T-helper 17 cell (primary cell): ENCODE measurements at regions not wholly inside any gene's neighbourhood (a gene's known extent, or its start where the extent isn't known, plus 50 kb on each side); places are given as distances from the start of the nearest gene placed in this dataset.
"Not testable (repeated sequence)": the region's sequence is repeated elsewhere in the genome, so short reads cannot be mapped to it uniquely, and the experiment has no call there.

Experiments used
- ATAC-seq: fragments of 150-1000 bp; cut with Tn5 transposase; 2 replicates; pipeline ENCODE4 v1.10.0; 2021; ENCODE audit warnings: mild to moderate bottlenecking, moderate library complexity
- DNase-seq, 3 donors: peaks; one replicate each; pipeline versions ENCODE4 v3.0.0 to v3.0.0-alpha.2; 2020 to 2021
- H3K9me3 ChIP-seq: one replicate; pipeline ENCODE4 v1.7.0; 2013; ENCODE audit warnings: low read length, mild to moderate bottlenecking; ENCODE audit not compliant: control insufficient read depth, poor library complexity, severe bottlenecking
- H3K27ac Mint-ChIP-seq: one replicate; pipeline ENCODE4 v1.8.0; 2022; ENCODE audit warnings: mild to moderate bottlenecking, moderate library complexity, mixed read lengths
- H3K27me3 Mint-ChIP-seq: one replicate; pipeline ENCODE4 v1.8.0; 2022; ENCODE audit warnings: mixed read lengths
- H3K36me3 Mint-ChIP-seq: one replicate; pipeline ENCODE4 v1.8.0; 2022; ENCODE audit warnings: low read depth, mixed read lengths
- H3K4me1 Mint-ChIP-seq: one replicate; pipeline ENCODE4 v1.8.0; 2022; ENCODE audit warnings: mild to moderate bottlenecking, mixed read lengths
- H3K4me3 Mint-ChIP-seq: one replicate; pipeline ENCODE4 v1.8.0; 2022; ENCODE audit warnings: mild to moderate bottlenecking, moderate library complexity, mixed read lengths

DNA sequence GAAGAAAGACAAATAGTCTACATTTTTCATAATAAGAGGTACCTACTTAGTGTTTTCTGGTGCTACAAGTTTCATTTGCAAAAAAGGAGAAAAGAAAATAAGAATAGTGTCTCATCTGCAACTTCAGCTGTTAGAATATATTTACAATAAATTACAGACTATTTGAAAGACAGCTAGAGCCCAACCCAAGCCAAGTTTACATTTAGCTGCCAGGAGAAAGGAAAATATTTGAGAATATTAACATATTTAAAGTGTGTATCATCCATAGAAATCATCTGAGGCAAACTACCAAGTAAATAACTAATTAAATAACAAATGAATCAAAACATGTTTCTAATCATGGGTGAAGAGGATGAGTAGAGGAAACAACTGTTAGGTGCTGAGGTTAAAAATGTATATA, 209.2 kb upstream of the ZSWIM2 start:
- Mint-ChIP-seq H3K27ac (no peak overlapping the region), H3K4me3 (no peak overlapping the region), H3K4me1 (no peaks in the 10 kb centered on the region), H3K27me3 (no peaks in the 10 kb centered on the region), H3K36me3 (no peaks in the 10 kb centered on the region)
- DNase-seq: no peak
- no peaks in the 10 kb centered on the region for H3K9me3 ChIP-seq
- no peak for ATAC-seq

- Mint-ChIP-seq H3K4me3 (no peak overlapping the region), H3K27ac (no peak overlapping the region), H3K36me3 (no peaks in the 10 kb centered on the region), H3K27me3 (no peaks in the 10 kb centered on the region), H3K4me1 (no peaks in the 10 kb centered on the region)
- no peak for ATAC-seq
- H3K9me3 ChIP-seq: no peaks in the 10 kb centered on the region
- no peak for DNase-seq
These were observed 208.5 kb upstream of the ZSWIM2 start for GRCh38 chr2:187057466-187057865.

DNA sequence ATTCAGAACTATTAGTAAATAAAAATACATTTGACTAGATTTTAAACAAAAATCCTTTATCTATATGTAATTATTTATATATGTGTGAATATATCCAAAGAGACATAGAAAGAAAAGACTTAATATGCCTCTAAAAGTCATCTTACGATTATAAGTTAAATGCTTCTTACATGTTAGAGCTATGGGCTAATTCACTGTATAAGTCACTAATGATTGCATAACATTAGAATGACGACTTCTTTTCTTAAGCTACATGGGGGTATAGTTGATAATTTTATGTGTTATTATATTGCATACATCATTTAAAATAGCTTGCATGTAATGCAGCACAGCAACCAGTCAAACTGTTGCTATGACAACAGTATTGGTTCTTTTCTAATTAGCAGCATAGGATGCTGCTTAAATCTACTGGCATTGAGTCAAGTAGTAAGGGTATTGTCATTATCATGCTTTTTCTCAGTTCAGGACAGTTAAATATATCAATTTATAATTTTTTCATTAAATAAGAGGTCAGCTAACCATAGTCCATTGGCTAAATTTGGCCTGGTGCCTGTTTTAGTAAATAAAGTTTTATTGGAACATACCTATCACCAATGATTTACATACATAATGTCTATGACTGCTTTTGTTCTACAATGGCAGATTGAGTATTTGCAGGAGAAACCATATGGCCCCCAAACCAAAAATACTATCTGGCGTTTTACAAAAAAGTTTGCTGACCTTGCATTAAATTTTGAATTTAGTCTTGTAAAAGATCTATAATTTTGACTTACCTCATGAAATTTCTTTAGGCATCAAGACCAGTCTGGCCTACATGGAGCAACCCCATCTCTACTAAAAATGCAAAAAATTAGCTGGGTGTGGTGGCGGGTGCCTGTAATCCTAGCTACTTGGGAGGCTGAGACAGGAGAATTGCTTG, 207.7 kb upstream of the ZSWIM2 start:
- H3K9me3 ChIP-seq: no peaks in the 10 kb centered on the region
- H3K27me3 Mint-ChIP-seq: no peaks in the 10 kb centered on the region
- no peak overlapping the region for H3K27ac Mint-ChIP-seq
- H3K4me3 Mint-ChIP-seq: no peak overlapping the region
- no peaks in the 10 kb centered on the region for H3K36me3 Mint-ChIP-seq
- ATAC-seq (no peak), DNase-seq (no peak)
- no peaks in the 10 kb centered on the region for H3K4me1 Mint-ChIP-seq

- H3K36me3 Mint-ChIP-seq: no peaks in the 10 kb centered on the region
- ATAC-seq: no peak
These were observed 206.5 kb upstream of the ZSWIM2 start for GRCh38 chr2:187055463-187055862.

GRCh38 chr2:187054501-187055319, 205.7 kb upstream of the ZSWIM2 start:
- no peak overlapping the region for H3K27ac Mint-ChIP-seq
- no peaks in the 10 kb centered on the region for H3K27me3 Mint-ChIP-seq
- no peak for ATAC-seq
- H3K4me3 Mint-ChIP-seq: no peak overlapping the region
- no peaks in the 10 kb centered on the region for H3K9me3 ChIP-seq
- no peaks in the 10 kb centered on the region for H3K4me1 Mint-ChIP-seq
- no peak for DNase-seq
- no peaks in the 10 kb centered on the region for H3K36me3 Mint-ChIP-seq

More at GRCh38 chr2:187055463-187055862, 206.5 kb upstream of the ZSWIM2 start:
- no peaks in the 10 kb centered on the region for H3K4me1 Mint-ChIP-seq
- DNase-seq: no peak
- H3K27ac Mint-ChIP-seq: no peak overlapping the region
- H3K9me3 ChIP-seq: no peaks in the 10 kb centered on the region
- H3K27me3 Mint-ChIP-seq: no peaks in the 10 kb centered on the region
- no peak overlapping the region for H3K4me3 Mint-ChIP-seq

GRCh38 chr2:187051350-187051749, 202.4 kb upstream of the ZSWIM2 start:
- no peak overlapping the region for H3K4me3 Mint-ChIP-seq
- ATAC-seq: no peak
- no peaks in the 10 kb centered on the region for H3K4me1 Mint-ChIP-seq

GRCh38 chr2:187050409-187050998, 201.5 kb upstream of the ZSWIM2 start:
- no peak overlapping the region for H3K27ac Mint-ChIP-seq
- H3K4me1 Mint-ChIP-seq: no peaks in the 10 kb centered on the region
- no peak for DNase-seq
- H3K9me3 ChIP-seq: no peaks in the 10 kb centered on the region
- no peak for ATAC-seq
- no peaks in the 10 kb centered on the region for H3K36me3 Mint-ChIP-seq
- no peaks in the 10 kb centered on the region for H3K27me3 Mint-ChIP-seq
- no peak overlapping the region for H3K4me3 Mint-ChIP-seq

More at GRCh38 chr2:187051350-187051749, 202.4 kb upstream of the ZSWIM2 start:
- Mint-ChIP-seq H3K27me3 (no peaks in the 10 kb centered on the region), H3K27ac (no peak overlapping the region), H3K36me3 (no peaks in the 10 kb centered on the region)
- no peak for DNase-seq
- H3K9me3 ChIP-seq: no peaks in the 10 kb centered on the region

DNA sequence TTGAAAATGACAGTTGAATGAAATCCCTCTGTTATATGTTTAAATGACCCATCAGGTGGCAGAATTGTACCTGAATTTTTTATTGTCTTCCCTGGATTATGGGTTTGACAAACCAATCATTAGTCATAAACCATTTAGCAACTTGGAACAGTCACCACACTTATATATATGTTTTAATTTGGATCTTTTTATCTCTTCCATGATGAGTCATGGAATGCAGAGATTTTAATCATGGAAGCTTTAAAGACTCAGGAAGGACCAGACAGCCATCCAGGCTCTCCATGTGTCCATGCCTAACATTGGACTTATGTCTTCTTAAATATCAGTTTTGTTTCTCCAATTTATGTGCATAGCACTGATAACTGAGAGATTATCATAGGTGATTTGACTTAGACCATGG, 188.3 kb upstream of the ZSWIM2 start:
- no peak for ATAC-seq
- Mint-ChIP-seq H3K27me3 (no peaks in the 10 kb centered on the region), H3K4me1 (no peaks in the 10 kb centered on the region), H3K27ac (no peak overlapping the region), H3K4me3 (no peak overlapping the region), H3K36me3 (no peaks in the 10 kb centered on the region)
- no peak for DNase-seq
- H3K9me3 ChIP-seq: no peaks in the 10 kb centered on the region

GRCh38 chr2:187034434-187034833, 185.5 kb upstream of the ZSWIM2 start:
- no peaks in the 10 kb centered on the region for H3K36me3 Mint-ChIP-seq
- H3K4me3 Mint-ChIP-seq: no peak overlapping the region
- H3K27ac Mint-ChIP-seq: no peak overlapping the region
- H3K4me1 Mint-ChIP-seq: no peaks in the 10 kb centered on the region
- DNase-seq: no peak
- no peaks in the 10 kb centered on the region for H3K9me3 ChIP-seq
- no peak for ATAC-seq
- no peaks in the 10 kb centered on the region for H3K27me3 Mint-ChIP-seq

DNA sequence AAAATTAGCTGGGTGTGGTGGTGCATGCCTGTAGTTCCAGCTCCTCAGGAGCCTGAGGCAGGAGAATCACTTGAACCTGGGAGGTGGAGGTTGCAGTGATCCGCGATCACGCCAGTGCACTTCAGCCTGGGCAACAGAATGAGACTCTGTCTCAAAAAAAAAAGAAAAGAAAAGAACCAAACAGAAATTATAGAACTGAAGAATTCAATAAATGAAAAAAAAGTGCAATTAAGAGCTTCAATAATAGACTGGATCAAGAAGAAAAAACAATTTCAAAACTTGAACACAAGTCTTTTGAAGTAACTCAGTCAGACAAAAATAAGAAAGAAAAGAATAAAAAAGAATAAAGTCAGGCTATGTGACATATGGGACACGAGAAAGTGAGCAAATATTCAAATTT, 175.8 kb upstream of the ZSWIM2 start:
- H3K27ac Mint-ChIP-seq: no peak overlapping the region
- no peak for ATAC-seq
- no peak for DNase-seq

GRCh38 chr2:187023996-187024395, 175.0 kb upstream of the ZSWIM2 start:
- H3K27me3 Mint-ChIP-seq, H3K4me1 Mint-ChIP-seq, H3K9me3 ChIP-seq, ATAC-seq, DNase-seq, H3K4me3 Mint-ChIP-seq, H3K36me3 Mint-ChIP-seq, H3K27ac Mint-ChIP-seq: not testable (repeated sequence)

More for the DNA sequence above, 175.8 kb upstream of the ZSWIM2 start:
- Mint-ChIP-seq H3K27me3 (no peaks in the 10 kb centered on the region), H3K4me1 (no peaks in the 10 kb centered on the region), H3K4me3 (no peak overlapping the region), H3K36me3 (no peaks in the 10 kb centered on the region)
- H3K9me3 ChIP-seq: no peaks in the 10 kb centered on the region

- DNase-seq: no peak
These were observed 168.5 kb upstream of the ZSWIM2 start for GRCh38 chr2:187017438-187017837.

GRCh38 chr2:187013058-187013457, 164.1 kb upstream of the ZSWIM2 start:
- DNase-seq (no peak), ATAC-seq (no peak)
- Mint-ChIP-seq H3K4me3 (no peak overlapping the region), H3K27ac (no peak overlapping the region), H3K4me1 (no peaks in the 10 kb centered on the region), H3K27me3 (no peaks in the 10 kb centered on the region), H3K36me3 (no peaks in the 10 kb centered on the region)
- no peaks in the 10 kb centered on the region for H3K9me3 ChIP-seq

More at GRCh38 chr2:187017438-187017837, 168.5 kb upstream of the ZSWIM2 start:
- H3K9me3 ChIP-seq: no peaks in the 10 kb centered on the region
- Mint-ChIP-seq H3K36me3 (no peaks in the 10 kb centered on the region), H3K27me3 (no peaks in the 10 kb centered on the region), H3K4me3 (no peak overlapping the region), H3K27ac (no peak overlapping the region), H3K4me1 (no peaks in the 10 kb centered on the region)
- no peak for ATAC-seq
